K562 (cell line): ENCODE measurements at regions not wholly inside any gene's neighbourhood (a gene's known extent, or its start where the extent isn't known, plus 50 kb on each side); places are given as distances from the start of the nearest gene placed in this dataset.

Experiments used
- ATAC-seq: fragments of 200-7000 bp; cut with Tn5 transposase; 3 replicates; pipeline ENCODE4 v1.9.1; 2020; ENCODE audit warnings: moderate library complexity
- BruUV-seq: library from RNA; stranded (reverse); fragments of 400-500 nt; replicated peaks from 2 replicates; lab custom pipeline; 2021; lab: Mats Ljungman, UMichigan
- CTCF ChIA-PET: fragments of 300-600 bp; formaldehyde crosslinking; extraction: SDS; loops from one replicate; lab custom pipeline; 2021; ENCODE audit warnings: low intra/inter-chr PET ratio; lab: Yijun Ruan, JAX
- POLR2A ChIA-PET: fragments of 300-600, 350-650 bp; sonication (Branson Sonifier 250); formaldehyde crosslinking; extraction: SDS; loops from one replicate; lab custom pipeline; 2021; ENCODE audit warnings: antibody characterized with exemption, inconsistent platforms; lab: Yijun Ruan, JAX
- DNase-seq, 4 experiments: peaks; one replicate each; pipeline versions ENCODE4 v3.0.0 to v3.0.0-alpha.2; 2011 to 2018; ENCODE audit warnings: low spot score in 3 of 4, mixed read lengths in 3 of 4; ENCODE audit errors: extremely low read depth in 1 of 4
- FAIRE-seq: peaks from 2 replicates; lab custom pipeline; 2011; peaks lifted over from hg19 to GRCh38; lab: Jason Lieb, UNC
- H2AFZ ChIP-seq: 2 replicates; pipeline ENCODE4 v1.6.0; 2011; ENCODE audit warnings: low read depth, low read length, control low read depth, inconsistent platforms
- H3K27ac ChIP-seq: fragments of 200-600 bp; 3 replicates; pipeline ENCODE4 v1.8.0; 2011; ENCODE audit warnings: low read depth, mild to moderate bottlenecking, control low read depth, inconsistent platforms, low read length, moderate library complexity, mixed read lengths; ENCODE audit errors: extremely low read depth
- H3K27me3 ChIP-seq, 2 experiments: fragments of 300-600 bp in 1 of 2; 2 replicates in 1 of 2; 3 replicates in 1 of 2; pipeline versions ENCODE4 v1.6.0 to v1.8.0; 2011; ENCODE audit warnings: inconsistent platforms in 2 of 2, low read length in 2 of 2, mild to moderate bottlenecking in 1 of 2, mixed read lengths in 1 of 2, moderate library complexity in 1 of 2; ENCODE audit not compliant: control insufficient read depth in 2 of 2, insufficient read depth in 2 of 2
- H3K36me3 ChIP-seq: fragments of 300-600 bp; 3 replicates; pipeline ENCODE4 v1.8.0; 2011; ENCODE audit warnings: mild to moderate bottlenecking, low read length, inconsistent platforms; ENCODE audit not compliant: control insufficient read depth, insufficient read depth
- H3K4me1 ChIP-seq, 2 experiments: fragments of 200-600 bp in 1 of 2; replicated peaks in 1 of 2; 2 replicates in 1 of 2; 3 replicates in 1 of 2; pipeline versions ENCODE4 v1.5.1 to v1.8.0; 2011; ENCODE audit warnings: inconsistent platforms in 2 of 2, low read length in 2 of 2, mild to moderate bottlenecking in 1 of 2, mixed read lengths in 1 of 2, moderate library complexity in 1 of 2; ENCODE audit not compliant: control insufficient read depth in 2 of 2, insufficient read depth in 2 of 2
- H3K4me2 ChIP-seq: 2 replicates; pipeline ENCODE4 v1.6.1; 2011; ENCODE audit warnings: low read length, control low read depth, inconsistent platforms, mixed read lengths; ENCODE audit not compliant: insufficient read depth
- H3K4me3 ChIP-seq: fragments of 200-600 bp; sonication (generic), shearing (Covaris generic); 2 replicates; pipeline ENCODE4 v1.5.1; 2016; ENCODE audit warnings: control low read depth, inconsistent platforms
- H3K79me2 ChIP-seq: fragments of 200-600 bp; 3 replicates; pipeline ENCODE4 v1.8.0; 2011; ENCODE audit warnings: low read length, inconsistent platforms; ENCODE audit not compliant: control insufficient read depth, insufficient read depth
- H3K9ac ChIP-seq, 2 experiments: 2 replicates each; pipeline versions ENCODE4 v1.6.0 to v1.6.1; 2011; ENCODE audit warnings: low read depth in 2 of 2, low read length in 2 of 2, control low read depth in 1 of 2, inconsistent platforms in 1 of 2, mild to moderate bottlenecking in 1 of 2, mixed read lengths in 1 of 2; ENCODE audit not compliant: insufficient read depth in 1 of 2
- H3K9me1 ChIP-seq: one replicate; pipeline ENCODE4 v1.6.0; 2011; ENCODE audit warnings: inconsistent platforms, mild to moderate bottlenecking, low read length, moderate library complexity; ENCODE audit not compliant: control insufficient read depth, insufficient read depth
- H3K9me3 ChIP-seq: replicated peaks from 2 replicates; pipeline ENCODE4 v1.5.1; 2011; ENCODE audit warnings: low read depth, low read length, inconsistent platforms; ENCODE audit not compliant: control insufficient read depth, insufficient read depth
- H4K20me1 ChIP-seq: replicated peaks from 2 replicates; pipeline ENCODE4 v1.6.1; 2011; ENCODE audit warnings: low read length, inconsistent platforms, mixed read lengths; ENCODE audit not compliant: control insufficient read depth, insufficient read depth
- CXXC5 ChIP-seq: fragments of 250-450 bp; sonication (Bioruptor Pico); IDR thresholded peaks from 2 replicates; pipeline ENCODE4 v1.8.0; 2022; ENCODE audit warnings: inconsistent platforms, mild to moderate bottlenecking, moderate library complexity
- ELF2 ChIP-seq: fragments of 250-450 bp; sonication (Bioruptor Pico); IDR thresholded peaks from 2 replicates; pipeline ENCODE4 v1.5.0; 2021; ENCODE audit warnings: mild to moderate bottlenecking
- MAZ ChIP-seq, 2 experiments: fragments of 450-650 bp in 1 of 2; sonication (generic) in 1 of 2; formaldehyde crosslinking; IDR thresholded peaks in 1 of 2; conservative IDR thresholded peaks in 1 of 2; 2 replicates each; pipeline versions ENCODE4 v1.4.0 to v1.5.0; 2020; ENCODE audit warnings: mild to moderate bottlenecking in 1 of 2, missing genetic modification reagents in 1 of 2
- POLR3A ChIP-seq: IDR thresholded peaks from 2 replicates; pipeline ENCODE4 v1.6.1; 2011; ENCODE audit warnings: borderline replicate concordance, mild to moderate bottlenecking, moderate library complexity; ENCODE audit not compliant: insufficient read length, insufficient read depth; ENCODE audit errors: extremely low read depth
- ZBTB17 ChIP-seq: fragments of 450-650 bp; formaldehyde crosslinking; IDR thresholded peaks from 2 replicates; pipeline ENCODE4 v1.4.0; 2020; ENCODE audit warnings: mild to moderate bottlenecking
- ZNF407 ChIP-seq: fragments of 450-650 bp; IDR thresholded peaks from 2 replicates; pipeline ENCODE4 v1.6.1; 2016; ENCODE audit warnings: low read depth
- ZNF668 ChIP-seq: fragments of 250-450 bp; sonication (Bioruptor Pico); IDR thresholded peaks from 2 replicates; pipeline ENCODE4 v1.8.0; 2022; ENCODE audit warnings: mild to moderate bottlenecking, inconsistent platforms
- WGBS: fragments of 100-300 bp; shearing (Covaris generic); methylation state at CpG from one replicate; pipeline ENCODE4 v1.1.6; 2016; ENCODE audit warnings: low coverage, mixed read lengths; ENCODE audit not compliant: insufficient coverage; ENCODE audit errors: missing lambda C conversion rate; 5-methylcytosine and 5-hydroxymethylcytosine counted together
- in situ Hi-C: fragments of 300-500 bp; cut with MboI; formaldehyde crosslinking; loops from 4 replicates; pipeline ENCODE4 v1.15.0; 2018; ENCODE audit warnings: inconsistent platforms, mixed read lengths
- intact Hi-C: fragments of 100-400 bp; cut with micrococcal nuclease; formaldehyde crosslinking; loops from 2 replicates; pipeline ENCODE4 v1.14.2; 2022

- no peak for TF ChIP-seq POLR3A
Observed at GRCh38 chr13:73248154-73248553, 189.3 kb downstream of the KLF5 start (continued).

DNA sequence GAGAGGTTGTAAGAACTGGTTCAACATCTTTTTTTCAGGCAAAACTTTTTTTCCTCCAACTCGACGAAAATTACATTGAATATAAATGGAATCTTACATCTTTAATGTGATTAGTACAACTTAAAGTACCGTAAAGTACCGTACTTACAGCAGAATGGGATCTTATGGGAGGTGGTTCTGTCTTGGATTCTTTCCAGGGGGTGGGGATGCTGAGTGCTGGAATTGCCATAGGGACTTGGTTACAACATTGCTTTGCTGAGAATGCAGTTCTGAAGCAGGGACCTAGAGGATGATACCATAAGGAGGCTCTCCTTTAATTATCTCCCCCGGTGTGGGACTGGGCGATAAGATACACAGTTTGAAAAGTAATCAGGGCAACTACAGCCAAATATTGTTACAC lies 186.4 kb downstream of the KLF5 start:
- 0% methylated on average over 6 of the region's 6 CpGs for WGBS
- in situ Hi-C loops: no loop called here
- ChIA-PET POLR2A (no interaction called here), CTCF (no interaction called here)
- H3K4me1 ChIP-seq: no peaks in the 10 kb centered on the region
- intact Hi-C loops: no loop called here
- no peaks in the 10 kb centered on the region for H3K36me3 ChIP-seq
- no TSS peak for BruUV-seq
- FAIRE-seq (no peak), DNase-seq (no peak), ATAC-seq (no peak)
- H2AFZ ChIP-seq: no peak overlapping the region
- no peaks in the 10 kb centered on the region for H3K27me3 ChIP-seq
- H3K79me2 ChIP-seq: no peaks in the 10 kb centered on the region
- no peaks in the 10 kb centered on the region for H3K9me1 ChIP-seq
- no peak for TF ChIP-seq MAZ (CRISPR knock-in tag; conservative IDR thresholded peaks at IDR 0.05 in 1 of 2, IDR thresholded peaks at IDR 0.05 in 1 of 2)
- TF ChIP-seq ZNF407: no peak
- no peak for TF ChIP-seq ELF2 (CRISPR knock-in tag)
- no peak for TF ChIP-seq ZBTB17
- no peak for TF ChIP-seq ZNF668 (CRISPR knock-in tag)
- TF ChIP-seq CXXC5 (CRISPR knock-in tag): no peak
- H3K4me2 ChIP-seq: no peak overlapping the region
- H3K27ac ChIP-seq: no peak overlapping the region
- H3K4me3 ChIP-seq: no peak overlapping the region
- H3K9me3 ChIP-seq: no peaks in the 10 kb centered on the region
- H4K20me1 ChIP-seq: no peaks in the 10 kb centered on the region
- no peak overlapping the region for H3K9ac ChIP-seq
